Fibroblast of skin of abdomen (primary cell): ENCODE measurements at regions not wholly inside any gene's neighbourhood (a gene's known extent, or its start where the extent isn't known, plus 50 kb on each side); places are given as distances from the start of the nearest gene placed in this dataset.

Experiments
- DNase-seq: peaks from one replicate; pipeline ENCODE4 v3.0.0-alpha.2; 2013

GRCh38 chr12:105961821-105962671, 176.7 kb downstream of the NUAK1 start:
- no peak for DNase-seq

DNA sequence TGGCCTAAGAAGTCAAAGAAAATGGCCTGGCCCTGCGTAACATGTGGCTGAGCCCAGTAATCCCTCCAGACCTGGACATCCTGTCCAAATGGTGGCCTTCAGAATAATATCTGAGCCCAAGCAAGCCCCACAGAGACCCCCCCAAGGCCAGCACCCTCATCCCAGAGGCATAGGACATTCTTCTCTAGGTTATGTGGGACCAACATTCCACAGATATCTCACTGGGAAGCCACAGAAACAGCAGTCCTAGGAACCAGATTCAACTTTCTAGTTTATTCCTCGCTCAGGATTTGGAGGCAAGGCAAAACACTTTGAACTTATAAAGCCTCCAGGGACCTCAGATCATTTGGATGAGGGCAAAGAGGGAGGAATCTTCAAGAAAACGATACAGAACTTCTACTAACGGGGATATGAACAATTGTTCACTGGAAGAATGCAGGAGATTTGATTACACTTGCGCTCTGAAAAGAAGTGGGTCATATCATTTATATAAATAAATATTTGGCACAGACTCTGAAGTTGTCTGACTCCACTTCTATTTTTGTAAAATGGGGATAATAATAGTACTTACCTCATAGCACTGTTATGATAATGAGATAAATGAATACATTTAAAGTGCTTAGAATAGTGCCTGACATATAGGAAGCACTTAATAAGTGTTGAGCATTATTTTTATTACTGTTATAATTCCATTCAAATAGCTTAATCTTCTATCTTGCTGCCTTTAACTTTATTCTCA, 171.5 kb downstream of the NUAK1 start:
- no peak for DNase-seq

- no peak for DNase-seq
Measured at GRCh38 chr12:105968025-105968424, 170.7 kb downstream of the NUAK1 start.

- no peak for DNase-seq
Measured at GRCh38 chr12:105970885-105971284, 167.9 kb downstream of the NUAK1 start.

DNA sequence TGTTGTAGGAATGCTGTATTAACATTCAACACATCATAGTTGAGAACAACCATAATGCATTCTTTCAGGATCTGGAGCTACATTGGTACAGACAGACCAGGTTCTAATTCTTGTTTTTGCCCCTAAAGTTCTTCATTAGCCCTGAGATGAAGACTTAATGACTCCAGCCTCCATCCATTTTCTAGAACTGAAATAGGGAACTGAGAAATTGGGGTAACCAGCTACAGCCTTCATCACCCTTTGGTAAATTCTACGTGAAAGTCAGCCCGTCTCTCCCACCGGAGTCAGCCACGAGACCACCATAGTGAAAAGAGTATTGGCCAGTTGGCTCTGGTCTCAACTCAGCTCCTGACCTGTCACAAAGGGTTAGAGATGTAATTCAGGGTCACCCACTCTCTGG, 164.0 kb downstream of the NUAK1 start:
- DNase-seq = no peak

GRCh38 chr12:105975351-105975750, 163.4 kb downstream of the NUAK1 start:
- no peak for DNase-seq

GRCh38 chr12:105977236-105977635, 161.5 kb downstream of the NUAK1 start:
- peak; percentile 48 for DNase-seq

DNA sequence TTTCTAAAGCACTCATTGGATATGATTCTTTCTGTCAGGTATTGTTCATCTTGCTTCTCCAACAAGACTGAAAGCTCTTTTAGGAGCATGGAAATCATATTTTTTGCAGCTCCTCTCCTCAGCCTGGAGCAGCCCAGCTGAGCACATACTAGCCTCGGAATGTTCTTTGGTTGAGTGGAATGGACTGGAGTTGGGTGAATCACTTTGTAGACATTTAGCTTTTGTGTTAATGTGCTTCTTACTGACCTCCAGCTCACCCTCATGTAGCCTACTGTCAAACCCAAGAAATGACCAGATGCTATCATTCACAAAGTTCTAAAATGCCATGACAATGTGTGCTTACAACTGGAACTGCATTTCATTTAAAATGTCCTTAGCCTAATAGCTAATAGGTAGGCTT, 161.1 kb downstream of the NUAK1 start:
- peak; percentile 93 for DNase-seq

- DNase-seq = no peak
Measured at GRCh38 chr12:105978276-105978675, 160.5 kb downstream of the NUAK1 start.

DNA sequence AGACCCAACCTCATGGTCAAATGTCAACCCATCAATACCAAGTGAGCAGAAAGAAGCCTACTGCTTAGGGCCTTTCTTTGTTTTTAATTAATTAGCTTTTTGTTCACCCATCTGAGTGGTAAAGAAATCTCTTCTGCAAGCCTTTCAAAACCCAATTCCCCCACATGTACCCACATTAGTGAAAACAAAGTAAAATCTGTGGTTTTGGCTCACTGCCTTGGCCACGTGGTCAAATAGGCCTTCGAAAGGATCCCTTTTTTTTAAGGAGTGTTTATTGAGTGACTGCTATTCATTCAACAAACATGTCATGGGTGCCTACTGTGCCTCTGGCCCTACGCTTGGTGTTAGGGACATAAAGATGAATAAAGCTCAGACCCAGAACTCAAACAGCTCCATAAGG, 160.1 kb downstream of the NUAK1 start:
- DNase-seq = peak; percentile 56

- DNase-seq = no peak
Measured at GRCh38 chr12:105980085-105980484, 158.7 kb downstream of the NUAK1 start.

DNA sequence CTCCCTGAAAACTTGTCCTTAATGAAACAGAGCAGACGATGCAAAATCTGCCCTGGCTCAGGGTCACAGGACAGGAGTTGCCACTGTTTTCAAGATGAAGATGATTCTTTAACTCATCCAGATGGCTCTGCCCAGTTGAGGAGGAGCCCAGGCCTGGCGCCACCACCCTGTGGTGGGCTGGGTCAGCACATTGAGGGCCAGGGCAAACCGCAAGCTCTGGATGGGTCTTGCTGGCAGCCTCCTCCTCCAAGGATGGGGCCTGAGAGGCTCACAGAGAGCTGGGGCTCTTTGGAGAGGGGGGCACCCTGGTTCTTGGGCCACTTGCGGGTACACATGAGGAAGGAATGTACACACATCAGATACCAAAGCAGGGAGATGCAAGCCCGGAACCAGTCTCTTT, 158.2 kb downstream of the NUAK1 start:
- DNase-seq = no peak

- DNase-seq = no peak
Measured at GRCh38 chr12:105982022-105982421, 156.7 kb downstream of the NUAK1 start.

DNA sequence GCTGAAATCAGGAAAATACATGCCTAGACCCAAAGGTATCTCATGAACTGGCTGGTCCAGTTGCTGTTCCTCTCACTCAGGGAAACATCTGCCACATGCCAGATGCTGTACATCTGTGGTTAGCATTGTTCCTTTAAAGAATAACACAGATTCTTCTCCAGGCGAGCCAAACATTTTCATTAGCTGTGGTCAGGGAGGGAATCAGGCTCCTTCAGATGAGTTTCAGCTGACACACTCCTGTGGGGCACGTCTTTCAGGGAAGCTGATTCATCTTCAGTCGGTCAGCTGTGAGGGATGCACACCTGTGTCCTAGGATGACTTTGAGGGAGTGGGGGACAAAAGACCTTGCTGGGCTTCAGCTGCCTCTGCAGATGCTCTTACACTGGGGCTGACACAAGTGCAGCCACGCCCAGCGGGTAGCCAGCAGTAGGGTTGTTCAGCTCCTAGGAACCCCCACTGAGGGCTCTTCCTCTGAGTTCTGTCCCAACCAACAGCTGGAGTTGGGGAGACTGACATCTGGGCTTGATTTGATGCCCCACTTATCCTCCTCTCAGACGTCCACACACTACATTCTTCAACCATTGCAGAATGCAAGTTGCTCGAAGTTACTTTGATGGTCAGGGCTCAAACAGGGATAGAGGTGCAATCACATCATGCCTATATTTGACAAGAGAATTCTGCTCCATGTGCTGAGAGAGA, 155.0 kb downstream of the NUAK1 start:
- peak; percentile 94 for DNase-seq

DNA sequence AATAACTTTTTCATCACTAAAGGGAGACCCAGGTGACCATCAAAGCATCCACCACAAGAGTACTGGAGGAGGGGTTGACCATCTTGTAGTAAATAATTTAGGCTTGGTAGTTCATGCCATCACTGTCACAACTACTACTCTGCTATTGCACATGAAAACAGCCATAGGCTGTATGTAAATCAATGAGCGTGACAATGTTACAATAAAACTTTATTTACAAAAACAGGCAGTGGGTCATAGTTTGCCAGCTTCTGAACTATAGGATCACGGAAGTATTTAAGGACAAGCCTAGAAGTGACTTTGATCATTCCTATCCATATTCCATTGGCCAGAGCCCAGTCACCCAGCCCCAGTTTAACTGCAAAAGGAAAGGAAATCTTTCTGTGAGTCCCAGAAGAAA, 153.4 kb downstream of the NUAK1 start:
- no peak for DNase-seq

GRCh38 chr12:105986779-105987684, 151.7 kb downstream of the NUAK1 start:
- peak; percentile 97 for DNase-seq

DNA sequence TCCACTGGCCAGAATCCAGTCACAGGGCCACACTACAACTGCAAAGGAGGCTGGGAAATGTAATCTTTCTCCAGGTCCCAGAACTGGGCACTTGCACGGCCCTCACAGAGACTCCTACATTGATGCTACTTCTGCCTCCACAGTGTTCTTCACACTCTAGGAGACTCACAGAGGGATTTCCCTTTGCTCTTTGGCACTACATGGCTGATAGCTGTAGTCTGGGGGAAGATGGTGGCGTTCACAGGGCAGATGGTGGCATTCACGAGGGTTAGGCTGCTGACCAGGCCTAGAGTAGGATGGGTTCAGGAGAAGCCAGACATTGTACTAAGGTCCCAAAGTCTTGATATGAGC, 151.1 kb downstream of the NUAK1 start:
- DNase-seq = no peak

GRCh38 chr12:105992849-105993740, 145.7 kb downstream of the NUAK1 start:
- peak; percentile 74 for DNase-seq

GRCh38 chr12:105993766-105994555, 144.8 kb downstream of the NUAK1 start:
- DNase-seq = peak; percentile 32

GRCh38 chr12:105995961-105996431, 142.8 kb downstream of the NUAK1 start:
- DNase-seq = no peak
